ENCODE measurements at regions not wholly inside any gene's neighbourhood (a gene's known extent, or its start where the extent isn't known, plus 50 kb on each side); places are given as distances from the start of the nearest gene placed in this dataset.

GRCh38 chr12:25767606-25768005 lies 190.9 kb upstream of the RASSF8 start:
- Histone ChIP-seq H2AFZ (ENCODE audit: low read length) (no peak overlapping the region), H3K4me1 (ENCODE audit: control insufficient read depth, extremely low read depth, insufficient read depth, low read length) (peaks cover 8% of the 10 kb centered on the region), H3K4me3 (replicated peaks in 1 of 4; ENCODE audit: control extremely low read depth in 1 of 4, insufficient read depth in 1 of 4, low read depth in 3 of 4, low read length in 4 of 4) (no peak overlapping the region), H3K27ac (ENCODE audit: insufficient read depth, low read length) (no peak overlapping the region), H3K4me2 (ENCODE audit: extremely low read depth, insufficient read depth, low read length) (peak overlapping the region; percentile 40), H3K79me2 (ENCODE audit: control insufficient read depth, insufficient read depth, low read length) (no peaks in the 10 kb centered on the region), H4K20me1 (ENCODE audit: control insufficient read depth, extremely low read depth, insufficient read depth, low read length) (no peaks in the 10 kb centered on the region), H3K9ac (ENCODE audit: insufficient read depth, low read length) (no peak overlapping the region), H3K9me3 (ENCODE audit: control insufficient read depth, insufficient read depth, low read depth, low read length) (no peaks in the 10 kb centered on the region), H3K27me3 (ENCODE audit: control insufficient read depth, insufficient read depth, low read length) (no peaks in the 10 kb centered on the region), H3K36me3 (ENCODE audit: control insufficient read depth, insufficient read depth, low read length) (no peaks in the 10 kb centered on the region)
- no peak for TF ChIP-seq CTCF (conservative IDR thresholded peaks at IDR 0.05 in 1 of 2, IDR thresholded peaks at IDR 0.05 in 1 of 2; ENCODE audit: low read depth in 1 of 2, low read length in 2 of 2)
- no peak for TF ChIP-seq EZH2 (IDR thresholded peaks at IDR 0.05; ENCODE audit: low read length, missing control alignments)
- peak; percentile 58 to 74 for DNase-seq (ENCODE audit: low read depth in 2 of 2)

- no peak overlapping the region for H3K4me3 ChIP-seq (replicated peaks in 1 of 4; ENCODE audit: control extremely low read depth in 1 of 4, insufficient read depth in 1 of 4, low read depth in 3 of 4, low read length in 4 of 4)
- no peak overlapping the region for H3K9ac ChIP-seq (ENCODE audit: insufficient read depth, low read length)
- no peaks in the 10 kb centered on the region for H4K20me1 ChIP-seq (ENCODE audit: control insufficient read depth, extremely low read depth, insufficient read depth, low read length)
- no peak for TF ChIP-seq CTCF (conservative IDR thresholded peaks at IDR 0.05 in 1 of 2, IDR thresholded peaks at IDR 0.05 in 1 of 2; ENCODE audit: low read depth in 1 of 2, low read length in 2 of 2)
- peaks cover 8% of the 10 kb centered on the region for H3K4me1 ChIP-seq (ENCODE audit: control insufficient read depth, extremely low read depth, insufficient read depth, low read length)
- H3K9me3 ChIP-seq (ENCODE audit: control insufficient read depth, insufficient read depth, low read depth, low read length) = no peaks in the 10 kb centered on the region
- DNase-seq (ENCODE audit: low read depth in 2 of 2) = no peak
- H3K79me2 ChIP-seq (ENCODE audit: control insufficient read depth, insufficient read depth, low read length) = no peaks in the 10 kb centered on the region
- no peaks in the 10 kb centered on the region for H3K27me3 ChIP-seq (ENCODE audit: control insufficient read depth, insufficient read depth, low read length)
- H3K36me3 ChIP-seq (ENCODE audit: control insufficient read depth, insufficient read depth, low read length) = no peaks in the 10 kb centered on the region
- no peak overlapping the region for H3K27ac ChIP-seq (ENCODE audit: insufficient read depth, low read length)
- no peak overlapping the region for H2AFZ ChIP-seq (ENCODE audit: low read length)
- H3K4me2 ChIP-seq (ENCODE audit: extremely low read depth, insufficient read depth, low read length) = no peak overlapping the region
These were observed 190.3 kb upstream of the RASSF8 start for GRCh38 chr12:25768151-25768550.

GRCh38 chr12:25769082-25769945 lies 189.2 kb upstream of the RASSF8 start:
- DNase-seq (ENCODE audit: low read depth in 2 of 2) = peak; percentile 85 to 94
- no peak for TF ChIP-seq CTCF (conservative IDR thresholded peaks at IDR 0.05 in 1 of 2, IDR thresholded peaks at IDR 0.05 in 1 of 2; ENCODE audit: low read depth in 1 of 2, low read length in 2 of 2)
- TF ChIP-seq EZH2 (IDR thresholded peaks at IDR 0.05; ENCODE audit: low read length, missing control alignments) = no peak
- no peaks in the 10 kb centered on the region for H3K36me3 ChIP-seq (ENCODE audit: control insufficient read depth, insufficient read depth, low read length)
- H3K4me3 ChIP-seq (replicated peaks in 1 of 4; ENCODE audit: control extremely low read depth in 1 of 4, insufficient read depth in 1 of 4, low read depth in 3 of 4, low read length in 4 of 4) = no peak overlapping the region
- H3K27ac ChIP-seq (ENCODE audit: insufficient read depth, low read length) = no peak overlapping the region
- H2AFZ ChIP-seq (ENCODE audit: low read length) = no peak overlapping the region
- H3K4me1 ChIP-seq (ENCODE audit: control insufficient read depth, extremely low read depth, insufficient read depth, low read length) = peaks cover 8% of the 10 kb centered on the region
- H4K20me1 ChIP-seq (ENCODE audit: control insufficient read depth, extremely low read depth, insufficient read depth, low read length) = no peaks in the 10 kb centered on the region
- no peaks in the 10 kb centered on the region for H3K27me3 ChIP-seq (ENCODE audit: control insufficient read depth, insufficient read depth, low read length)
- H3K9me3 ChIP-seq (ENCODE audit: control insufficient read depth, insufficient read depth, low read depth, low read length) = no peaks in the 10 kb centered on the region
- no peaks in the 10 kb centered on the region for H3K79me2 ChIP-seq (ENCODE audit: control insufficient read depth, insufficient read depth, low read length)
- no peak overlapping the region for H3K4me2 ChIP-seq (ENCODE audit: extremely low read depth, insufficient read depth, low read length)
- H3K9ac ChIP-seq (ENCODE audit: insufficient read depth, low read length) = no peak overlapping the region

All from fibroblast of lung (primary cell).